Kidney (tissue), 13 donors: ENCODE measurements at regions not wholly inside any gene's neighbourhood (a gene's known extent, or its start where the extent isn't known, plus 50 kb on each side); places are given as distances from the start of the nearest gene placed in this dataset.
A peak's percentile ranks its signal among the peaks of the same experiment; 100 is the strongest.

Experiments used
- DNase-seq, 5 donors: peaks; one replicate each; pipeline ENCODE4 v3.0.0-alpha.2; 2013 to 2020
- FAIRE-seq: peaks from 2 replicates; lab custom pipeline; 2012; peaks lifted over from hg19 to GRCh38; lab: Jason Lieb, UNC
- H3K27ac ChIP-seq, 2 donors: one replicate each; pipeline ENCODE4 v1.7.0; 2013; ENCODE audit warnings: low read depth in 2 of 2, low read length in 2 of 2, inconsistent platforms in 1 of 2
- H3K27me3 ChIP-seq: one replicate; pipeline ENCODE4 v1.7.1; 2013; ENCODE audit warnings: low read length, inconsistent platforms; ENCODE audit not compliant: control insufficient read depth, insufficient read depth
- H3K36me3 ChIP-seq, 3 donors: one replicate each; pipeline versions ENCODE4 v1.7.0 to v1.7.1; 2013; ENCODE audit warnings: low read length in 3 of 3, control low read depth in 1 of 3, inconsistent platforms in 1 of 3; ENCODE audit not compliant: insufficient read depth in 3 of 3, control insufficient read depth in 2 of 3
- H3K4me1 ChIP-seq, 3 donors: one replicate each; pipeline versions ENCODE4 v1.7.0 to v1.7.1; 2013; ENCODE audit warnings: low read length in 3 of 3, inconsistent platforms in 1 of 3, low read depth in 1 of 3; ENCODE audit not compliant: control insufficient read depth in 2 of 3, insufficient read depth in 2 of 3
- H3K4me3 ChIP-seq, 3 donors: one replicate each; pipeline versions ENCODE4 v1.7.0 to v1.8.1; 2013; ENCODE audit warnings: low read length in 3 of 3, control low read depth in 1 of 3, inconsistent platforms in 1 of 3
- H3K9ac ChIP-seq, 3 donors: one replicate each; pipeline versions ENCODE4 v1.7.0 to v1.7.1; 2013; ENCODE audit warnings: low read length in 3 of 3, control low read depth in 1 of 3, inconsistent platforms in 1 of 3
- H3K9me3 ChIP-seq, 3 donors: one replicate each; pipeline versions ENCODE4 v1.7.0 to v1.7.1; 2013; ENCODE audit warnings: low read length in 3 of 3, control low read depth in 1 of 3, inconsistent platforms in 1 of 3; ENCODE audit not compliant: control insufficient read depth in 2 of 3, insufficient read depth in 1 of 3
- CTCF ChIP-seq: IDR thresholded peaks from 3 replicates; pipeline ENCODE4 v1.5.1; 2012; ENCODE audit warnings: mild to moderate bottlenecking, moderate library complexity, borderline replicate concordance; ENCODE audit not compliant: insufficient read depth; ENCODE audit errors: extremely low read depth
- intact Hi-C: fragments of 100-400 bp; cut with DNase I; formaldehyde crosslinking; loops from one replicate; pipeline ENCODE4 v1.11.1; 2022
- donor health status: control.
- donor health status: control.
- donor health status: control.
- donor health status: control.
- donor health status: control.
- donor health status: DM: yes; HTN: yes; CAD: no.
- donor health status: Normal renal cell carcinoma (clear cell type).

DNA sequence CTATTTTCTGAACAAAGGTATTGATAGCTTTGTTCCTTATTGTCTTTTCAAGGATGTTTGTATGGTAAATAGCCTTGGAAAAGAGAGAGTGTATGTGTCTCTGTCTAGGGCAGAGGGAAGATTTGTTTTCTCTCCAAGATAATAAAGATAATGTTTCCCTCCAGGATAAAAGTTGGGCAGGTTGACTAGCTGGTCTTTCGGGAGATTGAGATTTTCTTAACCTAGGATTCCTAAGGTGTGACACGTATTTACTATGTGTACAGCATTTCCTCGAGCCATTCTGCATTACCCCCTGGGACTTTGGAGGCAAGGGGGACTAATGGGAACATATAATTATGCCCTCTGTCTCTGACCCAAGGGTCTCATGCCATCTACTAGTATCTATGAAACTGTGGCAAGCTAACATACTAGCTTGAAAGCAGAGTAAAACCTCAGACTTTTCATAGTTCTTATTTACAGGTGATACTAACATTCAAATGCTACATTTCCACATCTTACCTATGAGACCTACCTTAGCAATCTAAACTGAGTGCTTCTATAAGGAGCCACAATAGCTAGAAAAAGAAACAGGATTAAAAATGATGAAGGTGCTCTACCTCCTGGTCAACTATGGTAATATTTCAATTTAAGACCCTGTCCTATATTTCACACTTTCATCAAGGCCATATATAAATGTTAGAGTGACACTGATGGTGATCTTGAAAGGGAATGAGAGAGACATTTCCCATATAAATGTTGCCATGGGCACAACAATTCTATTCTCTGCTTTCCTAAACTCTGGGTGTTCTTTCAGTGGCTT lies 252.9 kb upstream of the CBLB start:
- Histone ChIP-seq H3K27ac (no peak overlapping the region), H3K9me3 (no peaks in the 10 kb centered on the region), H3K27me3 (no peaks in the 10 kb centered on the region), H3K4me3 (no peak overlapping the region), H3K36me3 (no peaks in the 10 kb centered on the region), H3K9ac (no peak overlapping the region), H3K4me1 (no peaks in the 10 kb centered on the region)
- no peak for TF ChIP-seq CTCF
- intact Hi-C loops: no loop called here
- FAIRE-seq: no peak
- no peak for DNase-seq

DNA sequence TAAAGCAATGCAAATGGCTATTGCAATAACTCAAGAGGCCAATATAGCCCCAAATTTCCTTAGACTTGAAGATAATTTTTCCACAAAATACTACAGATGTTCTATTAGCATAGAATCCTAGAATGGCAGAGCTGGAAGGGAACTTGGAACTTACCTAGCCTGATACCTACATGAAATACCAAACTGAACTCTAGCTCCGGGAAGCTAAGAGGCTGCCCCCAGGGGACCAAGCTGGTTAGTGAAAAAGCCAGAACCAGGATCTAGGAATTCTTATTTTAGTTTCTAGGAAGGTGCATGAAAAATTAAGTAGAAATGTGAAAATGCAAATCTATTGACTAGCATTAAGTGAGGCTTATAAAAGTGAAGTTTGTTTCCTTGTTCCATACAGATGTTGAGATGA lies 256.0 kb upstream of the CBLB start:
- H3K36me3 ChIP-seq: no peaks in the 10 kb centered on the region
- intact Hi-C loops: no loop called here
- no peak for FAIRE-seq

DNA sequence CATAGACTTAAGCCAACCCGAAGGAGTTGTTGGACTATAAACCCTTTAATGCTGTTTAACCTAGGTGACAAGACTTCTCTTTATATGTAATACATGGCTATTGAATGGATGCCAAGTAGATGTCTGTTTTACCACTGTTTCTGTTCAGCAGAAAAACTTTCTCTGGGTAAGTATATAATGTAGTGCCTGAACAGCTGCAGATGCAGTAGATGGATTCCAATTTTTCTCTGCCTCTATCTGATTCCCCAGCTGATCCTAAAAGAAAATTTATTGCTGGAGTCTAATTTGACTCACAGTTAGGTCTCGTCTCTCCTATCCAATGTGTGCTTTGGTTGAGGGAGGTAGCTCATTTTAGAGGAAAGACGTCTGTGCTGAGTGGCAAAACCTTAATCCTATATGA lies 256.5 kb upstream of the CBLB start:
- no peak for FAIRE-seq
- peak in 1 of 5 donors; percentile 44 for DNase-seq
- Histone ChIP-seq H3K27ac (no peak overlapping the region), H3K9me3 (no peaks in the 10 kb centered on the region), H3K9ac (no peak overlapping the region), H3K27me3 (no peaks in the 10 kb centered on the region), H3K4me3 (no peak overlapping the region), H3K4me1 (no peaks in the 10 kb centered on the region), H3K36me3 (no peaks in the 10 kb centered on the region)
- intact Hi-C loops: no loop called here
- TF ChIP-seq CTCF: no peak

More for the DNA sequence above, 256.0 kb upstream of the CBLB start:
- Histone ChIP-seq H3K9me3 (no peaks in the 10 kb centered on the region), H3K27me3 (no peaks in the 10 kb centered on the region), H3K9ac (no peak overlapping the region), H3K4me1 (no peaks in the 10 kb centered on the region), H3K27ac (no peak overlapping the region), H3K4me3 (no peak overlapping the region)
- DNase-seq: no peak
- TF ChIP-seq CTCF: no peak
